Mesothelial cell of epicardium (in vitro differentiated cells): ENCODE measurements at regions not wholly inside any gene's neighbourhood (a gene's known extent, or its start where the extent isn't known, plus 50 kb on each side); places are given as distances from the start of the nearest gene placed in this dataset.

Experiments
- DNase-seq, 2 experiments: peaks; one replicate each; pipeline ENCODE4 v3.0.0; 2021; ENCODE audit warnings: low spot score in 2 of 2; ENCODE audit not compliant: unreplicated experiment in 2 of 2
- H3K27ac Mint-ChIP-seq: 2 replicates; pipeline ENCODE4 v1.8.0; 2021; ENCODE audit warnings: mixed read lengths
- H3K27me3 Mint-ChIP-seq: 2 replicates; pipeline ENCODE4 v1.8.0; 2021; ENCODE audit warnings: low read depth, mixed read lengths
- H3K36me3 Mint-ChIP-seq: 2 replicates; pipeline ENCODE4 v1.8.0; 2021; ENCODE audit warnings: mixed read lengths
- H3K4me1 Mint-ChIP-seq: 2 replicates; pipeline ENCODE4 v1.8.0; 2021; ENCODE audit warnings: mixed read lengths
- H3K4me3 Mint-ChIP-seq: 2 replicates; pipeline ENCODE4 v1.8.0; 2021; ENCODE audit warnings: mild to moderate bottlenecking, moderate library complexity, mixed read lengths
- H3K9me3 Mint-ChIP-seq: 2 replicates; pipeline ENCODE4 v1.8.0; 2021; ENCODE audit warnings: mixed read lengths
- CTCF ChIP-seq: fragments of 200-600 bp; sonication (generic); IDR thresholded peaks from one replicate; pipeline ENCODE4 v1.5.0; 2021; ENCODE audit warnings: antibody characterized with exemption; ENCODE audit not compliant: unreplicated experiment

GRCh38 chr1:90572446-90572845 lies 144.7 kb downstream of the BARHL2 start:
- H3K36me3 Mint-ChIP-seq, result no peaks in the 10 kb centered on the region
- H3K4me1 Mint-ChIP-seq, result no peaks in the 10 kb centered on the region
- peaks cover 2% of the 10 kb centered on the region for H3K27me3 Mint-ChIP-seq
- peaks cover 10% of the 10 kb centered on the region for H3K9me3 Mint-ChIP-seq
- no peak overlapping the region for H3K4me3 Mint-ChIP-seq
- H3K27ac Mint-ChIP-seq, result no peak overlapping the region
- TF ChIP-seq CTCF, result no peak
- DNase-seq, result no peak

- H3K9me3 Mint-ChIP-seq, result peaks cover 10% of the 10 kb centered on the region
- H3K4me3 Mint-ChIP-seq, result no peak overlapping the region
- DNase-seq, result no peak
- no peak overlapping the region for H3K27ac Mint-ChIP-seq
- no peaks in the 10 kb centered on the region for H3K4me1 Mint-ChIP-seq
- TF ChIP-seq CTCF, result no peak
- H3K27me3 Mint-ChIP-seq, result peaks cover 4% of the 10 kb centered on the region
- no peaks in the 10 kb centered on the region for H3K36me3 Mint-ChIP-seq
Measured at GRCh38 chr1:90568436-90568835, 148.7 kb downstream of the BARHL2 start.

- no peak for TF ChIP-seq CTCF
- no peak overlapping the region for H3K4me3 Mint-ChIP-seq
- no peaks in the 10 kb centered on the region for H3K36me3 Mint-ChIP-seq
- H3K27ac Mint-ChIP-seq, result no peak overlapping the region
- peaks cover 4% of the 10 kb centered on the region for H3K4me1 Mint-ChIP-seq
- H3K27me3 Mint-ChIP-seq, result peaks cover 7% of the 10 kb centered on the region
- H3K9me3 Mint-ChIP-seq, result no peaks in the 10 kb centered on the region
- DNase-seq, result no peak
Measured at GRCh38 chr1:90564164-90564563, 152.9 kb downstream of the BARHL2 start.

GRCh38 chr1:90562892-90563291 lies 154.2 kb downstream of the BARHL2 start:
- Mint-ChIP-seq H3K4me3 (no peak overlapping the region), H3K4me1 (peaks cover 15% of the 10 kb centered on the region), H3K27ac (no peak overlapping the region), H3K9me3 (no peaks in the 10 kb centered on the region), H3K27me3 (peaks cover 7% of the 10 kb centered on the region), H3K36me3 (no peaks in the 10 kb centered on the region)
- no peak for TF ChIP-seq CTCF
- DNase-seq, result no peak

- no peaks in the 10 kb centered on the region for H3K36me3 Mint-ChIP-seq
- H3K4me3 Mint-ChIP-seq, result no peak overlapping the region
- H3K4me1 Mint-ChIP-seq, result peaks cover 23% of the 10 kb centered on the region
- peaks cover 7% of the 10 kb centered on the region for H3K27me3 Mint-ChIP-seq
- no peak overlapping the region for H3K27ac Mint-ChIP-seq
- no peaks in the 10 kb centered on the region for H3K9me3 Mint-ChIP-seq
- no peak for DNase-seq
- TF ChIP-seq CTCF, result no peak
Measured at GRCh38 chr1:90561911-90562310, 155.2 kb downstream of the BARHL2 start.
